ENCODE measurements at regions not wholly inside any gene's neighbourhood (a gene's known extent, or its start where the extent isn't known, plus 50 kb on each side); places are given as distances from the start of the nearest gene placed in this dataset.

DNA sequence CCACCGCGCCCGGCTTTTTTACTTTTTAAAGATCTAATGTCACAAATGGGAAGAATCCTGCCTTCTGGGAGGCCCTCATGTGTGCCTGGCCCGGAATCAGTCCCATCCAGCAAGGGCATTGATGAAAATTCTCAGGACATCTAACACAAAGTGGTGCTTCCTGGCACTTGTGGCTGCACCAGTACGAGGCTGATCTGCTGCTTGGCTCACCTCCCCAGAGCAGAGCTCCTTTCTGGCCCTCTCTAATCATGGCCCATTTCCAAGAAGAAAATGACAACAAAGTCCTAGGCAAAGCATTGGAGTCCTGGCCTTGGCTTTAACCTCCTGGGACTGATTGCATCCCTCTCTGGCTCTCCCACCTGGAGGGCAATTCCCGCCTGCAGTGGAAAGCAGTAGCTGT is 50.7 kb upstream of the SIAH1 start:
- TF ChIP-seq YY1 (IDR thresholded peaks at IDR 0.05; ENCODE audit: insufficient read depth, insufficient read length) = no peak
- TF ChIP-seq ZNF274 (IDR thresholded peaks at IDR 0.05; ENCODE audit: low read depth, low read length) = no peak
- no peak for TF ChIP-seq SUZ12 (IDR thresholded peaks at IDR 0.05; ENCODE audit: extremely low read depth, insufficient read depth, insufficient read length)
